ENCODE measurements at regions not wholly inside any gene's neighbourhood (a gene's known extent, or its start where the extent isn't known, plus 50 kb on each side); places are given as distances from the start of the nearest gene placed in this dataset.
"Not testable (repeated sequence)": the region's sequence is repeated elsewhere in the genome, so short reads cannot be mapped to it uniquely, and the experiment has no call there.

GRCh38 chr18:35810520-35810919 is 162.0 kb upstream of the RMP24 start:
- H3K4me3 ChIP-seq (ENCODE audit: low read length): no peak overlapping the region
- no peaks in the 10 kb centered on the region for H3K9me3 ChIP-seq (ENCODE audit: low read depth, low read length)
- peaks cover 2% of the 10 kb centered on the region for H3K27me3 ChIP-seq (ENCODE audit: insufficient read depth, low read length)
- H3K4me1 ChIP-seq (ENCODE audit: insufficient read depth, low read length): peaks cover 41% of the 10 kb centered on the region

- H3K4me1 ChIP-seq (ENCODE audit: insufficient read depth, low read length): peaks cover 41% of the 10 kb centered on the region
- no peak overlapping the region for H3K4me3 ChIP-seq (ENCODE audit: low read length)
- H3K9me3 ChIP-seq (ENCODE audit: low read depth, low read length): no peaks in the 10 kb centered on the region
- H3K27me3 ChIP-seq (ENCODE audit: insufficient read depth, low read length): no peaks in the 10 kb centered on the region
Observed at GRCh38 chr18:35811896-35812295, 160.6 kb upstream of the RMP24 start.

GRCh38 chr18:35815011-35815410 is 157.5 kb upstream of the RMP24 start:
- H3K4me1 ChIP-seq (ENCODE audit: insufficient read depth, low read length): peaks cover 22% of the 10 kb centered on the region
- H3K4me3 ChIP-seq (ENCODE audit: low read length); H3K9me3 ChIP-seq (ENCODE audit: low read depth, low read length); H3K27me3 ChIP-seq (ENCODE audit: insufficient read depth, low read length): not testable (repeated sequence)

GRCh38 chr18:35816003-35816402 is 156.5 kb upstream of the RMP24 start:
- Histone ChIP-seq H3K27me3 (ENCODE audit: insufficient read depth, low read length) (no peaks in the 10 kb centered on the region), H3K4me1 (ENCODE audit: insufficient read depth, low read length) (peaks cover 12% of the 10 kb centered on the region), H3K9me3 (ENCODE audit: low read depth, low read length) (no peaks in the 10 kb centered on the region), H3K4me3 (ENCODE audit: low read length) (no peak overlapping the region)

GRCh38 chr18:35817604-35818352 is 154.7 kb upstream of the RMP24 start:
- H3K9me3 ChIP-seq (ENCODE audit: low read depth, low read length): no peaks in the 10 kb centered on the region
- H3K4me1 ChIP-seq (ENCODE audit: insufficient read depth, low read length): no peaks in the 10 kb centered on the region
- H3K27me3 ChIP-seq (ENCODE audit: insufficient read depth, low read length): no peaks in the 10 kb centered on the region
- no peak overlapping the region for H3K4me3 ChIP-seq (ENCODE audit: low read length)

- H3K27me3 ChIP-seq (ENCODE audit: insufficient read depth, low read length): no peaks in the 10 kb centered on the region
- H3K9me3 ChIP-seq (ENCODE audit: low read depth, low read length): no peaks in the 10 kb centered on the region
- H3K4me1 ChIP-seq (ENCODE audit: insufficient read depth, low read length): no peaks in the 10 kb centered on the region
- no peak overlapping the region for H3K4me3 ChIP-seq (ENCODE audit: low read length)
Observed at GRCh38 chr18:35818353-35818667, 154.2 kb upstream of the RMP24 start.

GRCh38 chr18:35822413-35822812 is 150.1 kb upstream of the RMP24 start:
- no peaks in the 10 kb centered on the region for H3K27me3 ChIP-seq (ENCODE audit: insufficient read depth, low read length)
- H3K4me3 ChIP-seq (ENCODE audit: low read length): no peak overlapping the region
- no peaks in the 10 kb centered on the region for H3K4me1 ChIP-seq (ENCODE audit: insufficient read depth, low read length)
- H3K9me3 ChIP-seq (ENCODE audit: low read depth, low read length): no peaks in the 10 kb centered on the region

GRCh38 chr18:35826477-35826876 is 146.0 kb upstream of the RMP24 start:
- Histone ChIP-seq H3K9me3 (ENCODE audit: low read depth, low read length) (no peaks in the 10 kb centered on the region), H3K27me3 (ENCODE audit: insufficient read depth, low read length) (no peaks in the 10 kb centered on the region), H3K4me1 (ENCODE audit: insufficient read depth, low read length) (peaks cover 13% of the 10 kb centered on the region), H3K4me3 (ENCODE audit: low read length) (no peak overlapping the region)

- H3K4me1 ChIP-seq (ENCODE audit: insufficient read depth, low read length): peaks cover 21% of the 10 kb centered on the region
- peaks cover 4% of the 10 kb centered on the region for H3K9me3 ChIP-seq (ENCODE audit: low read depth, low read length)
- H3K4me3 ChIP-seq (ENCODE audit: low read length): no peak overlapping the region
- H3K27me3 ChIP-seq (ENCODE audit: insufficient read depth, low read length): no peaks in the 10 kb centered on the region
Observed at GRCh38 chr18:35827275-35827902, 145.1 kb upstream of the RMP24 start.

GRCh38 chr18:35827903-35828275 is 144.6 kb upstream of the RMP24 start:
- Histone ChIP-seq H3K9me3 (ENCODE audit: low read depth, low read length) (peaks cover 4% of the 10 kb centered on the region), H3K27me3 (ENCODE audit: insufficient read depth, low read length) (no peaks in the 10 kb centered on the region), H3K4me1 (ENCODE audit: insufficient read depth, low read length) (peaks cover 21% of the 10 kb centered on the region), H3K4me3 (ENCODE audit: low read length) (no peak overlapping the region)

GRCh38 chr18:35828591-35828990 is 143.9 kb upstream of the RMP24 start:
- peaks cover 22% of the 10 kb centered on the region for H3K4me1 ChIP-seq (ENCODE audit: insufficient read depth, low read length)
- H3K4me3 ChIP-seq (ENCODE audit: low read length): no peak overlapping the region
- no peaks in the 10 kb centered on the region for H3K27me3 ChIP-seq (ENCODE audit: insufficient read depth, low read length)
- peaks cover 4% of the 10 kb centered on the region for H3K9me3 ChIP-seq (ENCODE audit: low read depth, low read length)

- H3K9me3 ChIP-seq (ENCODE audit: low read depth, low read length): peaks cover 4% of the 10 kb centered on the region
- H3K27me3 ChIP-seq (ENCODE audit: insufficient read depth, low read length): no peaks in the 10 kb centered on the region
- H3K4me3 ChIP-seq (ENCODE audit: low read length): no peak overlapping the region
- peaks cover 61% of the 10 kb centered on the region for H3K4me1 ChIP-seq (ENCODE audit: insufficient read depth, low read length)
Observed at GRCh38 chr18:35835366-35835765, 137.1 kb upstream of the RMP24 start.

- H3K4me1 ChIP-seq (ENCODE audit: insufficient read depth, low read length): peaks cover 57% of the 10 kb centered on the region
- H3K9me3 ChIP-seq (ENCODE audit: low read depth, low read length): peaks cover 4% of the 10 kb centered on the region
- H3K27me3 ChIP-seq (ENCODE audit: insufficient read depth, low read length): no peaks in the 10 kb centered on the region
- H3K4me3 ChIP-seq (ENCODE audit: low read length): no peak overlapping the region
Observed at GRCh38 chr18:35835833-35836232, 136.6 kb upstream of the RMP24 start.

GRCh38 chr18:35836932-35837331 is 135.5 kb upstream of the RMP24 start:
- Histone ChIP-seq H3K4me3 (ENCODE audit: low read length) (no peak overlapping the region), H3K4me1 (ENCODE audit: insufficient read depth, low read length) (peaks cover 47% of the 10 kb centered on the region), H3K27me3 (ENCODE audit: insufficient read depth, low read length) (no peaks in the 10 kb centered on the region), H3K9me3 (ENCODE audit: low read depth, low read length) (peaks cover 2% of the 10 kb centered on the region)

- H3K9me3 ChIP-seq (ENCODE audit: low read depth, low read length): no peaks in the 10 kb centered on the region
- H3K27me3 ChIP-seq (ENCODE audit: insufficient read depth, low read length): no peaks in the 10 kb centered on the region
- H3K4me3 ChIP-seq (ENCODE audit: low read length): no peak overlapping the region
- peaks cover 51% of the 10 kb centered on the region for H3K4me1 ChIP-seq (ENCODE audit: insufficient read depth, low read length)
Observed at GRCh38 chr18:35837922-35838496, 134.5 kb upstream of the RMP24 start.

GRCh38 chr18:35841283-35841682 is 131.2 kb upstream of the RMP24 start:
- Histone ChIP-seq H3K9me3 (ENCODE audit: low read depth, low read length) (no peaks in the 10 kb centered on the region), H3K4me1 (ENCODE audit: insufficient read depth, low read length) (peaks cover 23% of the 10 kb centered on the region), H3K4me3 (ENCODE audit: low read length) (no peak overlapping the region), H3K27me3 (ENCODE audit: insufficient read depth, low read length) (no peaks in the 10 kb centered on the region)
